ENCODE measurements at regions not wholly inside any gene's neighbourhood (a gene's known extent, or its start where the extent isn't known, plus 50 kb on each side); places are given as distances from the start of the nearest gene placed in this dataset.

DNA sequence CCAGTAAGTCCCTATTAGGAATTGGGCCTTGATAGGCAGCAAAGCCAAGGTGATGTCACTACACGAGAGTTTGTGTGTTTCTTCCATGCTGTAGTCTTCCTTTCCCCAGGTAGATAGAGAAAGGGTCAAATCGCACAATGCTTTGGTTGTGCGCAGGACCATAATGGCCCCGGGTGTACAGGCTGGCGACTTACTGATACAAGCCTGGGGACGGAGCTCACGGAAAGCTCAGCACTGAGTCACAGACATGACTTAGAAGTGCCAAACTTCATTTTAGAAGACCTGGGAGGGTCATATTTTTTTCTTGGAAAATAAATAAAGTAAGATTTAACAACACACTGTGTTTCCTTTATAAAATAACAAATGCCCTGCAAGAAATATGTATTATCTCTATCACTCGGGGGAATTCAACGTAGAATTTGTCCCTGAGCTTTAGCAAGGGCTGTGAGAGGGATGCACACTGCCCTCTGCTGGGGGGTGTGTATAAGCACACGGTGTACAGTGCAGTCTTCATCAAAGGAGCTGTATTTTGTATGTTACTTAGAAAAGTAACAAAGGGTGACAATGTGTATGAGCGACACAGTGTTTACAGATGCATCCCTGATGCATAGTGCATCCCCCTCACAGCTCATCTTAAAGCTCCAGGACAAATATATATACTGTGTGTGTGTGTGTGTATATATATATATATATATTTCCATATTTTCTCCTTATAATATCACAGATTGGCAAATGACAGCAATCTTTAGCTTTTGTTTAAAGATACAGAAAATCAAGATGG is 254.5 kb upstream of the VEGFC start:
- peak; percentile 0 to 12 for DNase-seq (ENCODE audit: low read depth in 2 of 2)

DNA sequence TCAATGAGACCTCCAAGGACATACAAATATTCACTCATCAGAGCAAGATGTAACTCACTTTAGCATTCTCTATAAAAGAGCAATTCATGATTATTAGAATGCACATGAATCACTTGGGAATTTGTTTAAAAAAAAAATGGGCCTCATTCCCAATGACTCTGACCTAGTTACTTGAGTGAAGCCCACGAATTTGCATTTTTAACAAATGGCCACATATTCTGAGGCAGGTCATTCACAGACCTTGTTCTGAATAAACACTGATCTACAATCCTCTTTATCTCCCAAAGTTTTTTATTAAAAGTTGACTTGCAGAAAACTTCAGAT is 255.1 kb upstream of the VEGFC start:
- no peak for DNase-seq (ENCODE audit: low read depth in 2 of 2)

DNA sequence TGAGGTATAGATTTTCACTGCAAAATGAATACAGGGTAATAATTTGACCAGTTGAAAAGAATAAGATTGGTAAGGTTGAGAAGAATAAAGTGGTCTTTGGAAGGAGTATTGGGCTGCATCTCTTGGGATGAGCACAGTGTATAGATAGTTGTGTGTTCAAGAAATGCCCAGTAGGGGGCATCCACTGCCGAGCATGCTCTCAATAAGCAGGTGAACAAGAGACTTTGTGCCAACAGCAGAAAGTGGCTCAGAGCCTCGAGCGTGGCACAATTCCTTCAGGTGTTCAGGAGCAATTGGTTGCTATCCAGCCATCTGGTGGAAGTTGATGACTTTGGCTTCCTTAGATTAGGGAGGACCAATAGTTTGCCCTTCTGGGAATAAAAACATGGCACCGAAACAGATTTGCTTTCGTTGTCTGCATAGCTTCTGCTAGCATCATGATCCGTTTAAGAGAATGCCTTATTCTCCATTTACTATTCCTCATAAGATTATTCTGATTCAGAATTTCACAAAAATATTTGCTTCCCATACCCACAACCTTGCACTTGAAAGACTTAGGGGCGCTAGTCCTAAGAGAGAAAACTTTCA is 258.1 kb upstream of the NEIL3 start:
- no peak for DNase-seq (ENCODE audit: low read depth in 2 of 2)

DNA sequence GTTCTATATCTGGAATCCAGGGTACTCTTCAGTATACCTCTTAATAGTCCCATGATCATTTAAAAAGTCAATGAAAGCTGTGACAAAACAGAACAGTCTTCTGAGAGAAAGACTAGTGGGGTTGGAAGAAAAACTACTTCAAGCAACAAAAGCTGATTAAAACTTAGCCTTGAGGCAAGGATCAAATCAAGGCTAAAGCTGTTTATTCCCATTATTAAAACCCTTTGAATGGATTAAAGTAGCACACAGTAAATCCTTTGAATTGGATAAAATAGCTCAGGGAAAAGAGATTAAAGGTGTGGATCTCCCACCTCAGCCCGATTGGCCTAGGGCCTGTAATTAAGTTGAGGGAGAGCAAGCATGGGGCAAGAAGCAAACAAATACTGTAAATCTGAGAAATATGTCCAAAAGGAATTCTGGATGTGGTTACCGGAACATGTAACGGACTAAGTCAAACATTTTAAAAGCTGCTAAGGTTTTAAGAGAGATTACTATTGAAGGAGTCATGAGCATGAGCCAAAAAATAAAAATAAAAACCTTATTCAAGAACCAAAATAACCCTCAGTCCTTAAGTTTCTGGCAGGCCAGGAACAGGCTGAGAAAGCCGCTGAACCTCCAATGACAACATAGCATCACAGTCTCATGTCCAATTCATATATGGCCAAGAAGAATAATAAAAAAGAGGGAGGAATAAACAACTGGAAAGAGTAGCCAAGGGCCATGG is 257.3 kb upstream of the NEIL3 start:
- DNase-seq (ENCODE audit: low read depth in 2 of 2), result no peak

DNA sequence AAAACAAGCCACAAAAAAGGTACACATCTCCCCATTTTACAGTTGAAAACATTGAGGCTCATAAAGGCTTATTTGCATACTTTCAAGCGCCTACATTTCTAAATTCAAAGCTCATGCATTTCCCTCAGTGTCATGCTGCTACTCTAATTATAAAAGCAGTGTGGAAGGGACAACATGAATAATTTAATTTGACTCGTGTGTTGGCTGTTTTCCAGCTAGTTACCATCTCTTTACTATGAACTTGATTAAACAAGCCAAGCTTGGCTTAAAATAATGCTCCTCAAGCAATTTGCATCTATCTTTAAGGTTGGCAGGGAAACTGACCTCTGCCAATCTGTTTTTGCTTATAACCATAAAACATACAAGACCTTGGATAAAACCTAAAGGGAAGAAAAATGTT is 252.5 kb upstream of the NEIL3 start:
- DNase-seq (ENCODE audit: low read depth in 2 of 2), result no peak

DNA sequence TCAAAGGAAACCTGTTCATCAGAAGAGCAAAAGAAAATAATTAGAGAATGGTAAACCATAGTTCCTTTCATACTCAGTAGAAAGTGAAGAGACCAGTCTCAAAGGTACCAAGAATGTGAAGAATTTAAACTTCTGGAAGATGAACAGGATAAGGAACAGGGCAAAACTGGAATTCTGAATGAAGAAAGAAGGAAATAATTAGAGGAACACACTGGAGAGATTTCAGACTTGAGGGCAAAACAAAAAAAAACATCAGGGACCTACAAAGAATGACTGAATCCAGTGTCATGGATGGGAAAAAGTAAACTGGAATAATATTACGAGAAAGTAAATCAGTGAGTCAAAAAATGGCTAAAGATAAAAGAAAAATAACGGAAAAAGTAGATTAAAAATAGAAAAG is 245.6 kb upstream of the NEIL3 start:
- DNase-seq (ENCODE audit: low read depth in 2 of 2), result no peak

DNA sequence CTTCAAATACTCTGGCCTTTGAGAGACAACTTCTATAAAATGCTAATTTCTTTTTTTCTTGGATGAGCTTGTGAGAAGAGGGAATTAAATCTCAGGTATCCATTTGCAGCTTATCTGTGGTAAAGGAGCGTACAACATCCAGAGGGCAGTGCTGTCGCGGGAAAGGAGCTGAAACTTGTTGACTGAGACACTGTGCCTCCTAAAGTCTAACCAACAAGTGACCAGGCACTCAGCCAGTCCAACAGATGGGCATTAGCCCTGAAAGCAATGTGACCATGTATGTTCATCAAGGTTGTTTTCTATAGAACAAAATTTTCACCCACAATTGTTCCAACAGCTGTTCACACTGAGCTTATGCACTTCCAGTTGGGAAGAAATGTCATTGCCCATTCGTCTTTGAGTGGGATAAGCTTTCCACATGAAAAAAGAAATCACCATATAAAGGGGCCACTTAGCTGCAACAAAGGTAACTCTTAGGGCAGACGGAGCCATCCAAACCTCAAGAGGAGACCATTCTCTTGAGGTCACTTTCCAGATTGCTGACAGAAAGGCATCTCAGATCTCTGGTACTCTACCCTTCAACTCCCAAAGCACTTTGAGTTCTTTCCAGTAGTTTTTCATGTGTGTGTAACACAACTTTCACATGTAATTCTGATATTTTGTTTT is 244.8 kb upstream of the NEIL3 start:
- DNase-seq (ENCODE audit: low read depth in 2 of 2), result no peak

DNA sequence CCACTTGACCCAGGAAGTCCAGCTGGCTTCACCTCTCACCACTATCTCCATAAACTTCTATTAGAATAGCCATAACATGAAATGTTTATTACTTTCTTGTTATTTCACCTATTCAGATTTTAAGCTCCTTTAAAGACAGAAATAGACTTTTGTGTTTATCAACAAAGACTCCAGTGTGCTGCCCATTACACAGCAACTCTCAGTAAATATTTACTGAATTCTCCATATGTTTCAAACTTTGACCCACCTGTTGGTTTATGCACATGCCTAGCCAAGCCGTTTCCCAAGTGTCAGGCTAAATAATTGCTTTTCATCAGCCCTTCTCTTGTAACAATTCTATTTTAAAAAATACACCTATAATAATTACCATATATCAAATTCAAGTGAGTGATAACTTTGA is 242.9 kb upstream of the NEIL3 start:
- no peak for DNase-seq (ENCODE audit: low read depth in 2 of 2)

DNA sequence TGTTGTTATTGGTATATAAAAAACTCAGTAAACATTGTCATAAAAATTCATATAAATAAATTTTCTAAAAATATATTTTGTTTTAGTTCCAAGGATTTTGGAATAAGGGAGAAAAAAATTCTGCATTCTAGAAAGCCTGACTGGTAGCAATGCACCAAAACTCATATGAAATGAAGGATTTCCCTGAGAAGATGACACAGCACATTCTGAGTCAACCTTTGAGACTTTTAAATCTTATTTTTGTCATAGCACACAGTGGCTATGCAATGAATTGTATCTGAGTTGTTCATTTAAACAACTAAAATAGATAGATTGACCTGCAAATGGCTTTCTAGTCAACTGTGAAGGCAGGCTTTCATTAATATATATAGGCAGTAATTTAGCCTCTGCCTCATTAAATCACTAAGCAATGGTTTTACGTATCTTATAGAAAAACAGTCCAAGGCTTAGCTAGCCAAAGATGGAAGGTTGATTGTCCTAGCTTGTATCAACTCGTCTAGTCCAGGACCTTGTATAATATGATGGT is 239.1 kb upstream of the NEIL3 start:
- DNase-seq (ENCODE audit: low read depth in 2 of 2), result no peak

DNA sequence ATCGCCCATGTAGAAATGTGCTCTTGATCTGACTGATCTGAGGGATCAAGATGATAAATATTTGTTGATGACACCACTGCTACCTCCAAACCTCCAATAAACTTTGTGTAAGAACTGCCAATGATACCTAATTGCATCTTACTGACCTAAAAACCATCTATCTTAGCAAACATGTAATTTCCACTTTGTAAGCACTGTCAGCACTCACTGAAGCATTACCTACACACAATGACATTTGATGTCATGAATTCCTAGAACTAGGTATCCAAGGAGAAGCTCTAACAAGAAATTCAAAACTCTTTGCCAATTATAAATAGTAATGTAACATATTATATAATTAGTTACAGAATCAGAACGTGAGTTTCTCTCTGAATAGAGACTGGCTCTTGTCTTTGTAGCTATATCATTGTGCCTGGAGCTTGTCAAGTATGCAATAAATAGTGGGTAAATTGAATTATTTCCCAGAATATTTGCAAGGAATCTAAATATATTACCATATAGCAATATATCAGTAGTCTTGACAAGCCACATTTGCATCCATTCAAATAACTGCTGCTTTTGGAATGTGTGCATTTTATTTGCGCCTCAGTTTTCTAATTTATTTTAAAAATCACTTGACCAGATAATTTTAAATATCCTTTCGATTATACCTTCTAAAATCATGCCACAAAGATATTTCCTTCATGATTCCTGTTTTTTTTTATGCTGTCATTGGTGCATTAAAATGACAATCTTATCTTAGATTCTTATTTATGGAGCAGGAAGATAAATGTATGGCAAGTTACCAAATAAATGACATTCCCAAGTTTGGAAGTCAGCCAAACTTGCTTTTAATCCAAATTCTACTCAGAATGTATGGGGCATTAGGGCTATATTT is 232.3 kb upstream of the NEIL3 start:
- DNase-seq (ENCODE audit: low read depth in 2 of 2), result no peak

DNA sequence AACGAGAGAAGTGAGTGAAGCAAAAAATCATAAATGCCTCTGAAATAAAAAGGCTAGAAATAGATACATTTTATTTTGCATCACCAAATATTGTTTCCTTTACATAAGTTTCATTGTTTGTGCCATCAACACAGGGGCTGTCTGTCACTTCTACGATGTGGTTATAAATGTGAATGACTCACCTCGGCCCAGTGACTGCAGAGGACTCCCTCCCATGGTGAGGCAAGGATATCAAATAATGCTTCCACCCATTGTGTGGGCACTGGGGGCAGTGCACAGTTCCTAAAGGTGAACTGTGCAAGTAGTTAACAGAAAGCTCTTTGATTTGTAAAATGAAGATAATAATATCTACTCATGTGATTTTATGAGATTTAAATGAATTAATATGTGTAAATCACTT is 230.3 kb upstream of the NEIL3 start:
- no peak for DNase-seq (ENCODE audit: low read depth in 2 of 2)

DNA sequence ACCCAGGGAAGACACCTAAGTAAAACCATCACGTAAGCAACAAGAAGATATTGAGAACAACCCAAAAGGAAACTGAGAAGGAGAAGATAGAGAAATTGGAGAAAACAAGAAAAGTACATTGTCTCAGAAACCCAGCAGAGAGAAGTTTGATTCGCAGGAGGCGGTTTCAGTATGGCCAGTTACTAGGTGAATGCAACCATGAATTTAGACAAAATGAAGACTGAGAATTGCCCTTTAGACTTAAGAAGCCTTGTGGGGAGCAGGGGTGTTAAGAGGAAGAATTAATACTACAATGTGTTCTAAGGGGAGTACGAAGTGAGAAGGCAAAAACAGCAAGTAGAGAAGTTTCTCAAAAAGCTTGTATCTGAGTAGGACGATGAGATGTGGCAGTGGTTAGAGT is 229.3 kb upstream of the NEIL3 start:
- no peak for DNase-seq (ENCODE audit: low read depth in 2 of 2)

DNA sequence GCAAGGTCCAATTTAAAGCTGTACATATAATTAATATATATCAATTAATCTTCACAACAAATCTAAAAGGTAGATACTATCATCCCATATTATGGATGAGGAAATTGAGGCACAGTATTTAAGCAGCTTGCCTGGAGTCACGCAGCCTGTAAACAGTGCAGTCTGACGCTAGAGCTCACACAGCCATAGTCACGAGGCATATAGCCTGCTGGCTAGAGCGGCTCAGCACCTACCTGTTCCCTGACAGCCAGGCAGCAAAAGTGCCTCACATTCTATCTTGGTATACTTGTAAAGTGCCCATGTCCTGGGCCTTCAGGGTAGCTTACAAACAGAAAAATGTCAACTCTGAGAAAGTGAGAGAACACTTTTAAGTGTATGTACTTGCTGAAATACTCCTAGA is 222.6 kb upstream of the NEIL3 start:
- no peak for DNase-seq (ENCODE audit: low read depth in 2 of 2)

DNA sequence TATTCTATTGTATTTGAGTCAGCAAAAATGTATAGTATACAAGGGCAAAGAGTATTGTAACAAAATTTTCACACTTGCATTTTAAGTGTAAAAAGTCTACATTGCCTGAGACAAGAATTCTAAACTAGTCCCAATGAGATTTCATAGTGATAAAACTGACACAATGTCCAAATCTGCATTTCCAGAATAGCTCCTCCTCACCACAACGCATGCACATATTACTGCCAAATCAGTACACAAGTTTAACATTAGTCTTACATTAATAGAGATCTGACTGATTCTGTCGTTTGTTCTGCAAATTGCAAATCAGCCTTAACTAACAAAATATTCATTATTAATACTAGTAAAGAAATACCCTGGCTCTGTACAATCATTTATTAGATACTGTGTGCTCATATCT is 222.2 kb upstream of the NEIL3 start:
- DNase-seq (ENCODE audit: low read depth in 2 of 2), result no peak

DNA sequence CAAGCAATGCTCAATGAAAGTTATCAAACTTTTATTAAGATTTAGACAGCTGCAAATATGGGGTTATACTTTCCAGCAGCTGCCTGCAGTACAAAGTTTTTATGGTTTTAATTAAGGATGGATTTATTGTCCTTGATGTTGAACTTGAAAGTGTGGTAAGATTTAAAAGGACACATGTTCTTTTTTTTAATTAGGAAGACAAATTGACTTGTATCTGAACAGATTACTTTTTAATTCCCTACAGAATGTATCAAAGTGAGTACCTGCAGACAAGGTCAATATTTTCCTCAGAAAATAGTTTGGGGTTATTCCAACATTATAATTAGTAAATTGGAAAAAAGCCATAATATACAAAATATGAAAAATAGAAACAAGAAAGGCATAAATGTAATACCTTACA is 218.2 kb upstream of the NEIL3 start:
- no peak for DNase-seq (ENCODE audit: low read depth in 2 of 2)

DNA sequence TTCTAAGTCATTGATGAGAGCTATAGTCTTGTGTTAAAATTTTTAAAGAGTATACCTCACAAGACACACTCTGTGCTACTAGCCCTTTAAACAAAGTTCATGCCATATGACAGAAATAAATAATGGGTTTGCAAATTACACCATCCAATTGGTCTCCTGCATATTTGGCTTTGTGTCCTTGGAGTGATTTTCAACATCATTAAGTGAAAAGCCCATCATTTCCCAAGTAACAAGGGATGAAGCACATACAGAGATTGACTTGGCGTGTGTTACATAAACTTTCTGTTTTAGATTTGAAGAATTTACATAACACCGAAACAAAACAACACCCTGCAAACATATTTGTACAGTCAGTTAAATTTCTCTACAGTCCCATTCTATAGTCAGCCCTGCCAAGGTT is 216.9 kb upstream of the NEIL3 start:
- no peak for DNase-seq (ENCODE audit: low read depth in 2 of 2)

DNA sequence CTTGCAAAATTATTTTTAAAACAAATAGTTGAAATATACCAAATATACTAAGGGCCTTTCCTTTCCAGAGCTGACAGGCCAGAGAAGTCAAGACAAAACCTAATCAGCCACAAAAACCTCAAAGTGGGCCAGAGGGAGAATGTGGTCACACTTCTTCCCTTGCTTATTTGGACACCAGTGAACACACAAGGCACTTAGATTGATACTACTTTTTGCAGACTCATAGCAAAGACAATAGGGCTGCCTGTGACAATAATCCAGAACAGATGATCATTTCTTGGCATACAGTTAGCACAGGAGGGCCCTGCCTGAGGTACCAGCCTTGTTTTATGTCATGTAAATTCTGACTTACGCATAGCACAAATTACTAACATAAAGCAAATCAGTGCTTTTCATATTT is 215.7 kb upstream of the NEIL3 start:
- DNase-seq (ENCODE audit: low read depth in 2 of 2), result no peak

DNA sequence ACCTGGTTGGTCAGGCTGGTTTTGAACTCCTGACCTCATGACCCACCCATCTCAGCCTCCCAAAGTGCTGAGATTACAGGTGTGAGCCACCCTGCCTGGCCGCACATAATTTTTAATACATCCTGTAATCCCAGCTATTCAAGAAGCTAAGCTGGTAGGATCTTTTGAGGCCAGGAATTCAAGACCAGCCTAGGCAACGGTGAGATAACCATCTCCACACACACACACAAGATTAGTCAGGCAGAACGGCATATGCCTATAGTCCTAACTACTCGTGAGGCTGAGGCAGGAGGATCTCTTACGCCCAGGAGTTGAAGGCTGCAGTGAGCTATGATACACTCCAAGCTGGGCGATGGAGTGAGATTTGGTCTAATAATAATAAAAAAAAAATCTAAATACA is 212.4 kb upstream of the NEIL3 start:
- DNase-seq (ENCODE audit: low read depth in 2 of 2), result no peak

DNA sequence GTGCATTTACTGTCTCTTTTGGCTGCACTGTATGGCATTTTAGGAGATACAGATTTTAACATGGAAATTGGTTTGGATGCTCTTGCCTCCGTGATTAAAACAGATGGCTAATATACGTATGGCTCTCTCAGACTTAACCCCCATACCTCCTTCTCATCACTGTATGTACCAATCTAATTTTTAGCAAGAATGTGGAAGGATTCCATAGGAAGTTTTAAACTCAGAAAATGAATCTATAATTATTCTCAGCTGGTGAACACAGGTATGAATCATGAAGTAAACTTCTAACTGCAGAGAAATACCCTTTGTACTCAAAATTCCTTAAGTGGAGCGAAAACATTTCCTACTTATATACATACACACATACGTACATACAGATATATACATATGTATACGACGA is 210.5 kb upstream of the NEIL3 start:
- DNase-seq (ENCODE audit: low read depth in 2 of 2), result no peak

DNA sequence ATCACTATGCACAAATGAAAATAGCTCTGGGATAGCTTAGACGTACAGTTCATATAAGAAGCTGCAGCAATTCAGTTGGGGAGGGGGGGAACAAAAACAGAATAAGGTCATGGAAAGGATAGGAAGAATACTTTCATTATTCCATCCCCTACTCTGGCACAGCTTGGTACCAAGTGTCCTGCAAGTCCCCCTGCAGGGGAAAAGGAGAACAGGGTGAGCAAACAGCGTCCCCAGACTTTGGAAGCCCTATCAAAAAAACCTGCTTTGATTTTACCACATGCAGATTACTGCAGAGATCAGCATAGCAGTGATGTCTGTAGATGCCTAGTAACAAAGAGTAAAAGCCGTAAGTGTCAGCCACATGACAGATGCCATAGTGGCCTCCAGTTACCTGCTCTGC is 209.4 kb upstream of the NEIL3 start:
- DNase-seq (ENCODE audit: low read depth in 2 of 2), result no peak

DNA sequence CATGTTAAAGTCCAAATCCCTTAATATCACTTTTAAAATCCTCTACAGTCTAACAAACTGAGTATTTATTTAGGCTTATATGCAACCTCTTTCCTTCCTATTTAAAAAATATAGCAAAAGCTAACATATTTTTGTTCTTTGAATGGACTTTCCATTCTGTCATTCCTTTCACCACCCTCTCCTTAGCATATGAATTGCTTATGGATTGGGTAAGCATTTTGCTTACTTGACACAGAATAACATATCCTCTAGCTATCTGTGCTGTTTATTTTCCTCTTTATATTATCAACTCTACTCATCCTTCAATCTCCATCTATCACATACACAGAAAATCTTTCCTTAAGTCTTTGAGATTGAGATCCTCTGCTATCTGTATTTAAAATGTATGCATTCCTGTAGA is 206.1 kb upstream of the NEIL3 start:
- DNase-seq (ENCODE audit: low read depth in 2 of 2), result no peak

DNA sequence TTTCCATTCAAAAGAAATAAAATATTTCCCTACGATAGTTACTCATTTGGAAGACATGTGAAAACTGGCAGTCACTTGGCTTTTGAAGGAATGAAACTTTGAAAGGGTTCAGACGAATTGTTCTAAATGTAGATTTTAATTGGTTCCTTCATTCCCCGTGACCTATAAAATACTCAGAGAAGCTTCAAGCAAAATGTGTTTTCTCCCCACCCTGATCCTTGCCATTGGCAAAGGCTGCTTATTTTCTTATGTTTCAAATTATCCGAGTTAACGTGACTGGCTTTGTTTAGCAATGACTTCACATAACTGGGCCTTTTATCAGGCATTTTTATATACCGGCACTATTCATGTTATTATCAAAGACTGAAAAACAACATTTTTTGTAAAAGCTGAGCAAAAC is 204.1 kb upstream of the NEIL3 start:
- no peak for DNase-seq (ENCODE audit: low read depth in 2 of 2)
